GM12878 (cell line): ENCODE measurements at regions not wholly inside any gene's neighbourhood (a gene's known extent, or its start where the extent isn't known, plus 50 kb on each side); places are given as distances from the start of the nearest gene placed in this dataset.

Experiments
- ATAC-seq: fragments of 200-7000 bp; cut with Tn5 transposase; 3 replicates; pipeline ENCODE4 v1.9.1; 2020; ENCODE audit warnings: mild to moderate bottlenecking, moderate library complexity
- BruUV-seq: library from RNA; stranded (reverse); fragments of 400-500 nt; replicated peaks from 2 replicates; lab custom pipeline; 2021; lab: Mats Ljungman, UMichigan
- CTCF ChIA-PET: fragments of 300-600 bp; sonication (Branson Sonifier 250); formaldehyde crosslinking; extraction: SDS; loops from one replicate; lab custom pipeline; 2021; ENCODE audit warnings: inconsistent platforms; lab: Yijun Ruan, JAX
- POLR2A ChIA-PET: fragments of 350-600 bp; formaldehyde crosslinking; extraction: SDS; loops from one replicate; lab custom pipeline; 2021; ENCODE audit warnings: inconsistent platforms; lab: Charles Lee
- RAD21 ChIA-PET: fragments of 300-600 bp; sonication (Branson Sonifier 250); formaldehyde crosslinking; loops from one replicate; lab custom pipeline; 2023; ENCODE audit warnings: antibody characterized with exemption; ENCODE audit not compliant: unreplicated experiment; lab: Charles Lee
- SMC1A ChIA-PET: fragments of 300-600 bp; sonication (Branson Sonifier 250); formaldehyde crosslinking; loops from one replicate; lab custom pipeline; 2023; ENCODE audit not compliant: unreplicated experiment, uncharacterized antibody; lab: Charles Lee
- DNase-seq: peaks from one replicate; pipeline ENCODE4 v3.0.0-alpha.2; 2011; ENCODE audit warnings: low read depth, low spot score
- FAIRE-seq: peaks from 3 replicates; lab custom pipeline; 2011; peaks lifted over from hg19 to GRCh38; lab: Jason Lieb, UNC
- H2AFZ ChIP-seq: 2 replicates; pipeline ENCODE4 v1.6.0; 2011; ENCODE audit warnings: low read depth, low read length, control low read depth; ENCODE audit not compliant: control insufficient read depth
- H3K27ac ChIP-seq: 2 replicates; pipeline ENCODE4 v1.5.1; 2011; ENCODE audit warnings: control low read depth; ENCODE audit not compliant: control insufficient read depth, insufficient read depth
- H3K27me3 ChIP-seq, 2 experiments: replicated peaks in 1 of 2; 2 replicates each; pipeline versions ENCODE4 v1.6.0 to v1.6.1; 2011; ENCODE audit warnings: low read length in 1 of 2; ENCODE audit not compliant: control insufficient read depth in 2 of 2, insufficient read depth in 2 of 2
- H3K36me3 ChIP-seq, 2 experiments: 2 replicates each; pipeline ENCODE4 v1.5.1; 2011; ENCODE audit warnings: low read length in 1 of 2; ENCODE audit not compliant: control insufficient read depth in 2 of 2, insufficient read depth in 2 of 2
- H3K4me1 ChIP-seq: 2 replicates; pipeline ENCODE4 v1.6.1; 2011; ENCODE audit warnings: mild to moderate bottlenecking, low read length, moderate library complexity, mixed read lengths; ENCODE audit not compliant: control insufficient read depth, insufficient read depth
- H3K4me2 ChIP-seq: 2 replicates; pipeline ENCODE4 v1.6.0; 2011; ENCODE audit warnings: control low read depth; ENCODE audit not compliant: control insufficient read depth, insufficient read depth
- H3K4me3 ChIP-seq: fragments of 200-600 bp; sonication (generic); 2 replicates; pipeline ENCODE4 v1.5.1; 2016
- H3K79me2 ChIP-seq: 2 replicates; pipeline ENCODE4 v1.6.0; 2011; ENCODE audit warnings: low read length; ENCODE audit not compliant: control insufficient read depth, insufficient read depth
- H3K9ac ChIP-seq: 2 replicates; pipeline ENCODE4 v1.8.0; 2011; ENCODE audit warnings: low read length, control low read depth, mixed read lengths; ENCODE audit not compliant: control insufficient read depth, insufficient read depth
- H3K9me3 ChIP-seq: replicated peaks from 3 replicates; pipeline ENCODE4 v1.5.1; 2011; ENCODE audit warnings: mild to moderate bottlenecking, low read length; ENCODE audit not compliant: control insufficient read depth, insufficient read depth
- H4K20me1 ChIP-seq: 2 replicates; pipeline ENCODE4 v1.6.0; 2011; ENCODE audit not compliant: control insufficient read depth, insufficient read depth
- CHD1 ChIP-seq: IDR thresholded peaks from 2 replicates; pipeline ENCODE4 v1.6.1; 2012; ENCODE audit warnings: low read depth, low read length, improper control_type of control experiment
- FOXK2 ChIP-seq: fragments of 450-650 bp; IDR thresholded peaks from 2 replicates; pipeline ENCODE4 v1.6.1; 2017; ENCODE audit warnings: mild to moderate bottlenecking, moderate library complexity
- HDAC2 ChIP-seq: fragments of 200-600 bp; sonication (generic); IDR thresholded peaks from 2 replicates; pipeline ENCODE4 v1.6.1; 2017
- HDGF ChIP-seq: fragments of 450-650 bp; IDR thresholded peaks from 2 replicates; pipeline ENCODE4 v1.6.1; 2016; ENCODE audit warnings: antibody characterized with exemption
- MYC ChIP-seq: IDR thresholded peaks from 2 replicates; pipeline ENCODE4 v1.6.1; 2011; ENCODE audit warnings: mild to moderate bottlenecking, low read length, moderate library complexity, inconsistent platforms; ENCODE audit not compliant: insufficient read depth, insufficient replicate concordance, insufficient read length, severe bottlenecking
- NFIC ChIP-seq: IDR thresholded peaks from 2 replicates; pipeline ENCODE4 v1.6.1; 2012; ENCODE audit warnings: low read depth, mild to moderate bottlenecking, inconsistent platforms, low read length, moderate library complexity
- SP1 ChIP-seq: IDR thresholded peaks from one replicate; pipeline ENCODE4 v1.6.1; 2011; ENCODE audit warnings: low read depth, low read length
- STAT1 ChIP-seq: fragments of 450-650 bp; conservative IDR thresholded peaks from 2 replicates; pipeline ENCODE4 v1.6.1; 2014; ENCODE audit warnings: antibody characterized with exemption, mild to moderate bottlenecking
- TCF12 ChIP-seq: IDR thresholded peaks from 2 replicates; pipeline ENCODE4 v1.6.1; 2011; ENCODE audit warnings: low read depth, mild to moderate bottlenecking, low read length
- ZNF622 ChIP-seq: fragments of 450-650 bp; IDR thresholded peaks from 2 replicates; pipeline ENCODE4 v1.6.1; 2017; ENCODE audit warnings: mild to moderate bottlenecking, inconsistent platforms
- WGBS: methylation state at CpG from one replicate; pipeline ENCODE4 v1.1.6; 2016; ENCODE audit warnings: low lambda C conversion rate; ENCODE audit not compliant: insufficient replicate concordance, insufficient coverage; ENCODE audit errors: missing lambda C conversion rate; 5-methylcytosine and 5-hydroxymethylcytosine counted together
- in situ Hi-C: fragments of 300-500 bp; cut with MboI; formaldehyde crosslinking; loops from 9 replicates; pipeline ENCODE4 v1.14.3; 2018; ENCODE audit warnings: mixed read lengths
- intact Hi-C: fragments of 100-400 bp; cut with micrococcal nuclease; formaldehyde crosslinking; loops from one replicate; pipeline ENCODE4 v1.14.2; 2022; ENCODE audit not compliant: unreplicated experiment
- TF ChIP-seq, protein P1 (sequence below): fragments of 150-350 bp; IDR thresholded peaks from 2 replicates; pipeline ENCODE4 v1.6.1; 2016; ENCODE audit warnings: low read depth, low read length

DNA sequence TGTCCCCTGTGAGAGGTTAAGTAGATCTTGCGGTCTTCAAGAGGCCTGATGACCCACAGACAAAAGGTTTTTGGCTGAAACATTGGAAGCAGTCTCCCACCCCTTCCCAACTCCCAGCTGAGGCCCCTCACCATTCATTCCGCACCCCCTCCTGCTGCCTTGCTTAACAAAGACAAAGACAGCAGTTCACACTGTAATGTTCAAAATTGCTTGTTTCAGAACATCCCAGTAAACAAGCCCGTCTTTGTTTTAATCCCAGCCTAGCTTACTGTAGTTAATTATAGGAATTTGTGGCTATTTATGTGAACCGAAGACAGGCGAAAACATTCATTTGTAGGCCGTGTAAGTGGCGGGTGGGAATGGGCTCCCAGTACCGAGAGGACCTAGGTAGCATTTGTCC is 55.7 kb downstream of the IRX5 start:
- no peaks in the 10 kb centered on the region for H4K20me1 ChIP-seq
- H3K79me2 ChIP-seq = no peaks in the 10 kb centered on the region
- H2AFZ ChIP-seq = no peak overlapping the region
- FAIRE-seq = no peak
- intact Hi-C loops = no loop called here
- no peaks in the 10 kb centered on the region for H3K4me1 ChIP-seq
- BruUV-seq = no TSS peak
- no peak overlapping the region for H3K4me3 ChIP-seq
- ChIA-PET CTCF (no interaction called here), POLR2A (no interaction called here), RAD21 (no interaction called here), SMC1A (interaction anchor here (1.7 kb wide), 1 partner anchor 16 kb away, joined by 3 read pairs; no protein-coding TSS in a partner anchor)
- DNase-seq = no peak
- in situ Hi-C loops = no loop called here
- no peaks in the 10 kb centered on the region for H3K36me3 ChIP-seq
- no peak for TF ChIP-seq FOXK2
- no peak for TF ChIP-seq SP1
- no peak for TF ChIP-seq HDAC2
- no peak for TF ChIP-seq TCF12
- no peak for TF ChIP-seq NFIC
- no peak for TF ChIP-seq ZNF622
- TF ChIP-seq HDGF = no peak
- TF ChIP-seq, protein P1, sequence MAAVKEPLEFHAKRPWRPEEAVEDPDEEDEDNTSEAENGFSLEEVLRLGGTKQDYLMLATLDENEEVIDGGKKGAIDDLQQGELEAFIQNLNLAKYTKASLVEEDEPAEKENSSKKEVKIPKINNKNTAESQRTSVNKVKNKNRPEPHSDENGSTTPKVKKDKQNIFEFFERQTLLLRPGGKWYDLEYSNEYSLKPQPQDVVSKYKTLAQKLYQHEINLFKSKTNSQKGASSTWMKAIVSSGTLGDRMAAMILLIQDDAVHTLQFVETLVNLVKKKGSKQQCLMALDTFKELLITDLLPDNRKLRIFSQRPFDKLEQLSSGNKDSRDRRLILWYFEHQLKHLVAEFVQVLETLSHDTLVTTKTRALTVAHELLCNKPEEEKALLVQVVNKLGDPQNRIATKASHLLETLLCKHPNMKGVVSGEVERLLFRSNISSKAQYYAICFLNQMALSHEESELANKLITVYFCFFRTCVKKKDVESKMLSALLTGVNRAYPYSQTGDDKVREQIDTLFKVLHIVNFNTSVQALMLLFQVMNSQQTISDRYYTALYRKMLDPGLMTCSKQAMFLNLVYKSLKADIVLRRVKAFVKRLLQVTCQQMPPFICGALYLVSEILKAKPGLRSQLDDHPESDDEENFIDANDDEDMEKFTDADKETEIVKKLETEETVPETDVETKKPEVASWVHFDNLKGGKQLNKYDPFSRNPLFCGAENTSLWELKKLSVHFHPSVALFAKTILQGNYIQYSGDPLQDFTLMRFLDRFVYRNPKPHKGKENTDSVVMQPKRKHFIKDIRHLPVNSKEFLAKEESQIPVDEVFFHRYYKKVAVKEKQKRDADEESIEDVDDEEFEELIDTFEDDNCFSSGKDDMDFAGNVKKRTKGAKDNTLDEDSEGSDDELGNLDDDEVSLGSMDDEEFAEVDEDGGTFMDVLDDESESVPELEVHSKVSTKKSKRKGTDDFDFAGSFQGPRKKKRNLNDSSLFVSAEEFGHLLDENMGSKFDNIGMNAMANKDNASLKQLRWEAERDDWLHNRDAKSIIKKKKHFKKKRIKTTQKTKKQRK = no peak
- TF ChIP-seq CHD1 = no peak
- TF ChIP-seq MYC = no peak
- no peak for TF ChIP-seq STAT1
- no peak overlapping the region for H3K9ac ChIP-seq
- no peak overlapping the region for H3K27ac ChIP-seq
- ATAC-seq = no peak
- H3K27me3 ChIP-seq = no peaks in the 10 kb centered on the region
- no peak overlapping the region for H3K4me2 ChIP-seq
- no peaks in the 10 kb centered on the region for H3K9me3 ChIP-seq
- 17% methylated on average over 8 of the region's 8 CpGs for WGBS
